ENCODE measurements at regions not wholly inside any gene's neighbourhood (a gene's known extent, or its start where the extent isn't known, plus 50 kb on each side); places are given as distances from the start of the nearest gene placed in this dataset.

DNA sequence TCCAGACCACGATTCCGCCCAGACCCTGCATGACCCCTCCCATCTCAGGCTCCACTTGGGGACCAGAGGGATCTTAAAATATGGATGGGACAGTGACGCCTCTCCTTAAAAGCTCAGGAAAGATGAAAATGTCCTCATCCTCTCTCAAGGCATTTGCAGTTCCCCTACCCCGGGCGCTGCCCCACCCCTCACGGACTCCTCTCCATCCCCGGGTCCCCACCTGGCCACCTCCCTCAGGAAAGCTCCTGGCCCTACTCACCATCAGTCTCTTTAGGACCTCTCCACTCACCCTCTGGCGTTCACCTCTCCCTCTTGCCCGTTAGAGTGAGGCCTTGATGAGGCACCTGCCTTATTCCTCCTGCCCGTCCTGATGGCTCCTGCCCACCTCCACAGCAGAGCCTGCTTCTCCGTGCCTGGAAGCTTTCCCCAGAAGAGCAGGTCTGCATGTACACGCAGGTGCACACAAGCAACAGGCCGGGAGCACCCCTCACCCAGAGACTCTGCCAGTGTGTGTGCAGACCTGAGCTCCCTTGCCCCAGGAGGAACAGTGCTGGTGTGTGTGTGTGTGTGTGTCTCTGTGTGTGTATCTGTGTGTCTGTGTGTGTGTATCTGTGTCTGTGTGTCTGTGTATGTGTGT is 105.6 kb upstream of the NXT1 start:
- Mint-ChIP-seq H3K36me3 (no peaks in the 10 kb centered on the region), H3K4me3 (no peak overlapping the region), H3K27ac (no peak overlapping the region), H3K4me1 (ENCODE audit: unreplicated experiment) (peaks cover 5% of the 10 kb centered on the region), H3K9me3 (no peaks in the 10 kb centered on the region), H3K27me3 (peaks cover 23% of the 10 kb centered on the region)
- no peak for TF ChIP-seq CTCF (conservative IDR thresholded peaks at IDR 0.05)
- DNase-seq (ENCODE audit: extremely low spot score, unreplicated experiment) = no peak

- peaks cover 2% of the 10 kb centered on the region for H3K9me3 Mint-ChIP-seq
- peaks cover 22% of the 10 kb centered on the region for H3K27me3 Mint-ChIP-seq
- no peak for TF ChIP-seq CTCF (conservative IDR thresholded peaks at IDR 0.05)
- no peak overlapping the region for H3K27ac Mint-ChIP-seq
- no peaks in the 10 kb centered on the region for H3K36me3 Mint-ChIP-seq
- no peak for DNase-seq (ENCODE audit: extremely low spot score, unreplicated experiment)
- no peak overlapping the region for H3K4me3 Mint-ChIP-seq
- H3K4me1 Mint-ChIP-seq (ENCODE audit: unreplicated experiment) = peaks cover 5% of the 10 kb centered on the region
Observed at GRCh38 chr20:23244156-23244915, 106.3 kb upstream of the NXT1 start.

GRCh38 chr20:23243791-23244155 is 106.8 kb upstream of the NXT1 start:
- peaks cover 8% of the 10 kb centered on the region for H3K9me3 Mint-ChIP-seq
- H3K4me3 Mint-ChIP-seq = no peak overlapping the region
- TF ChIP-seq CTCF (conservative IDR thresholded peaks at IDR 0.05) = no peak
- peaks cover 5% of the 10 kb centered on the region for H3K4me1 Mint-ChIP-seq (ENCODE audit: unreplicated experiment)
- H3K27me3 Mint-ChIP-seq = peaks cover 27% of the 10 kb centered on the region
- H3K36me3 Mint-ChIP-seq = no peaks in the 10 kb centered on the region
- H3K27ac Mint-ChIP-seq = no peak overlapping the region
- no peak for DNase-seq (ENCODE audit: extremely low spot score, unreplicated experiment)

DNA sequence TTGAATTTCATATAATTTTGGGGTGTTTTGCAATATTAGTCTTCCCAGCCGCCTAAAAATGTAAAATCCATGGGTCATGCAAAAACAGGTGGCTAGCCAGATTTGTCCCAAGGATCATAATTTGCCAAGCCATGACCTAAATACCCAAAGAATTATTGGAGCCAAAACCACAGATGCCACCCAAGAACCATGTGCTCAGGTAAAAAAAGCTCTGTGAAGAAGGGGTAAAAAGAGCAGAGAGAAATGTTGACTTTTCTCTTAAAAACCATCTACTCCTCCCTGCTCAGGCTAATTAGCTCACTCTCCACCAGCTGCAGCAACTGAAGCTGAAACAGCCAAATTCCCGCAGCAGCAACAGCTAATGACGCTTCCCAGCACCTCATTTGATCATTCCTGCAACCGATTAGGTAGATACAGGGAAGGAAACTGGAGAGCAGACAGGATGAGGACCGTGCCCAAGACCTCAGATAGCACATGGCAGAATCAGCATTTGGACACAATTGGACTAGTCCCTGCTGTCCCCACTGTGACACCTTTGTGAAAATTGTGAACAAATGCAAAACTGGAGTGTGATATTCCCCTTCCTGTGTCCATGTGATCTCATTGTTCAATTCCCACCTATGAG is 107.9 kb upstream of the NXT1 start:
- no peaks in the 10 kb centered on the region for H3K36me3 Mint-ChIP-seq
- no peak overlapping the region for H3K27ac Mint-ChIP-seq
- H3K4me3 Mint-ChIP-seq = no peak overlapping the region
- no peak for TF ChIP-seq CTCF (conservative IDR thresholded peaks at IDR 0.05)
- peaks cover 5% of the 10 kb centered on the region for H3K4me1 Mint-ChIP-seq (ENCODE audit: unreplicated experiment)
- no peak for DNase-seq (ENCODE audit: extremely low spot score, unreplicated experiment)
- peaks cover 9% of the 10 kb centered on the region for H3K9me3 Mint-ChIP-seq
- H3K27me3 Mint-ChIP-seq = peaks cover 33% of the 10 kb centered on the region

DNA sequence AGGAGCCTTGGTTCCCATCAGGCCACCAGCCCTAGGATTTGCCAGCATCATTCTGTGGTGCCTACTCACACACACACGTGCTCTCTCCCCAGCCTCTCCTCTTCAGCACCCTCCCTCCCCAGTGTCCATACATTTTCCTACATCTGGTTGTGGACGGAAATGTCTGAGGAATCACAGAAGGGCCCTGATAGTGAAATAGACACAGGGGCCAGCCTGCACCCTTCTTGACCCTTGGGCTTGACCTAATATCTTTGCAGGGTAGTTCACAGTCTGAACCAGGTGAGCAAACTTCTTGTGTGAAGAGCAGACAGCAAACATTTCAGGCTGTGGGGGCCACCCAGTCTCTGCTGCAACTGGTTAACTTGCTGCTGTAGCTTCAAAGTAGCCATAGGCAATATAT is 108.5 kb upstream of the NXT1 start:
- H3K36me3 Mint-ChIP-seq = no peaks in the 10 kb centered on the region
- peaks cover 9% of the 10 kb centered on the region for H3K9me3 Mint-ChIP-seq
- H3K27ac Mint-ChIP-seq = no peak overlapping the region
- TF ChIP-seq CTCF (conservative IDR thresholded peaks at IDR 0.05) = no peak
- DNase-seq (ENCODE audit: extremely low spot score, unreplicated experiment) = no peak
- peaks cover 38% of the 10 kb centered on the region for H3K27me3 Mint-ChIP-seq
- H3K4me3 Mint-ChIP-seq = no peak overlapping the region
- peaks cover 5% of the 10 kb centered on the region for H3K4me1 Mint-ChIP-seq (ENCODE audit: unreplicated experiment)
